NCI-H2107 treated with DMSO at 0.1 percent for 48 hours (cell line): ENCODE measurements at regions not wholly inside any gene's neighbourhood (a gene's known extent, or its start where the extent isn't known, plus 50 kb on each side); places are given as distances from the start of the nearest gene placed in this dataset.

ENCODE experiments used
- DNase-seq: peaks from one replicate; lab custom pipeline; 2025; ENCODE audit not compliant: unreplicated experiment; lab: John Stamatoyannopoulos, UW

DNA sequence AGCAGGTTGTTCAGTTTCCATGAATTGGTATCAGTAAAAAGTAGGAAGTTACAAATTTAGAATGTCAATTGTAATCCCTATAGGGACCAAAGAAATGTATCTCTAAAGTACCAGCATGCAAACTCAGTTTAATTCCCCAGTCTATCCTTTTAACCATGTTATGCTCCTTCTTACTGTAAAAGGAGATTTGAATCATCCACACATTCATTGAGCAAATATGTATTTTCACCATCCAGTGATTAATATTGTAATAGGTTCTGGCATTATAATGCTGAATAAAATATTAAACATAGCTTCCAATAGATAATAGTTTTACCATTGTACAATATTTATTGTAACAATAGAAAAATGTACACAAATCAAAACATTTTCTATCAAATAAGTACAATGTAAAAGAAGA lies 228.2 kb upstream of the SEMA3A start:
- no peak for DNase-seq

DNA sequence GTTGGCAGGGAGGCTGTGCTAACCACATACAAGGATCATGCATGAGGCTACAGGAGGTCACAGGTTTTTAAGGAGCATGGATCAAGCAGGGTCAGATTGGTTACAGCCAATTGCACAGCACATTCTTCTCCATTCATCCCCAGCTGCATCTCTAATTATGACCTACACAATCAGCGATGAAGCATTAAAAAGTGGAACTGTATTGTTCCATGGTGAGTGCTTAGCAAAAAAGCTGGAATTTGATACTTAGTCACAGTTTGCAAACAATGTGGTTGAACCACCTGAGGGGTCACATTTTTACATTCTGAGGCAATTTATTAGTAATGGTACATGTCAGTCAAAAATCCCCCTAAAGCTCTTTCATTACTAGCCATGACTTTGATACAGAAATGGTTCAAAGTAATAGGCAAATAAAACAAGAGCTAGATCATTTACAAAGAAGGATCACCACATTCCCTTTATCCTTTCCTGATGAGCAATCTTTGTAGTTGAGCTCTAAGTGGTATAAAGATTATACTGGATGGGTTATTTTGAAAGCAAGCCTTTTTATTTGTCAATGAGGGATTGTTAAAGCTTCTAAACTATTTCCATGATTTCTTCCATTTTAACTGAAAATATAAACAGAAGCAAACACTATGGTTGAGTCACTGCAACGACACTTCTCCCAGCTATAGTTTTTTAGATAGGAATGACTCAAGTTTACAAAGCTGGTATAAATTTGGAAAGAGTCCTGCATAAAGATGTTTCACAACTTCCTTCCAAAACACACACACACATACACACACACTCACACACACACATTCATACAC lies 217.8 kb upstream of the SEMA3A start:
- DNase-seq = peak; percentile 79

DNA sequence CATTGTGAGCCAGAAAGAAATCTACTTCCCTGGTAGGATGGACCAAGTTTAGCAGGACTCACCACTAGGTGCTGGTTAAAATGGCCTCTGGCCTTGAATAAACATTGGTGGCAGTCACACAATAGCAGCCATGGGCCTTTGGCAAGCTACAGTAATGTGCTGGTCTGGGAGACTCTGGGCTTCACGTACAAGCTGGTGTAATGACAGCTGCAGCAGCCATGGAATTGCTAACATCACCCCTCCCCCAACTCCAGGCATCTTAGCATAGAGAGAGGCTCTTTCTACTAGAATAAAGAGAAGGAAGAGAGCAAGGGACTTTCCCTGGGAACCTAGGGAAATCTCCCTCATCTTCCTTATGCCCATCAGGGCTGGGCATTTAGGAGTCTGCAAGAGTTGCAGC lies 205.1 kb upstream of the SEMA3A start:
- no peak for DNase-seq

DNA sequence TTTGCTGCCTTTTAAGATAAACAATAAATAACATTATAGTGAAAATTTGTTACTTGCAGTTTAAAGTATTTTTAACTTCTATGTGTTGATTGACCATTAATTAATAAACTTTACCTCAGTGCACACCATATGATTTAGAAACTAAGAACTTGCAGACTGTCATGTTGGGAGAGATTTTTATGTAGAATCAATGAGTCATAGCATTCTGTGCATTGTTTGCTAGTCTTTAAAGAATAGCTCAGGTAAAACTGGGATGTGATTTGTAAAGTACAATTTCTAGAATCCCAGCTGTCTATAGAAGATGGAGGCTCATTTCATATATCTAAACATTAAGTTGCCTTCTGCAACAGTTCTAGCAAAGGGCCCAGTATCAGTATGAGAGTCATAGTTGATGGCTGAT lies 199.6 kb upstream of the SEMA3A start:
- no peak for DNase-seq

DNA sequence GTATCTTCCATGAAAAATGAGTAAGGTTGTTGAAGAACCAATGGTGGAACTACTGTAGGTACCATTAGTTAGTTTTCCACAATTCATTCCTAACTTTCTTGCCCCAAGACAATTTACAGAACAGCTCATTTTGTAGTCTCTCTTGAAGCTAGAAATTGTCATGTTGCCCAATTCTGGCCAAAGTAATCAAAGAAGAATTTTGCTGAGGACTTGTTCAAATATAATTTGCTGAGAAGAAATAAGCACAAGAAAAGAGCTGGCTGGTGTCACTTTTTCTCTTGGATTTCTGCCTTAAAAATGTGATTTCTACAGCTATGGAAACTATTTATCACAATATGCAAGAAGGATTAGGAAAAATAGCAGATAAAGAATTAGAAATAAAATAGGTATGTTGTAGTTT lies 199.2 kb upstream of the SEMA3A start:
- no peak for DNase-seq

DNA sequence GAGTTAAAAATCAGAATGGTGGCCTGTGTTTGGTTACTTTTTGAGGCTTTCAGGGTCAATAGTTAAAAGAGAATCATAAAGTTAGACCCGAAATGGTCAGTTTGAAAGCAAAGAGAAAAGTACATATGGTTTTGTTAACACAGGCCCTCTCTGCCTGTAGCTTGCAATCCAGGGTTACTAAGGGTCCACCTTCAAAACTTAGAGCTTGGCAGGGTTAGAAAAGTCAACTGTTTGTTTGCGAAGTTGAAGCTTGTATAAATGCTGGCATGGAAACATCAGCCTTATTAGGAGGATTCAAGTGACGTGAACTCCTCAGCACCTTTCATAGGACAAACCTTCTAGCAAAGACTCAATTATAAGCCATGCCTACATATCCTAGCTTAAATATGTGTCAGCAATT lies 196.3 kb upstream of the SEMA3A start:
- no peak for DNase-seq

DNA sequence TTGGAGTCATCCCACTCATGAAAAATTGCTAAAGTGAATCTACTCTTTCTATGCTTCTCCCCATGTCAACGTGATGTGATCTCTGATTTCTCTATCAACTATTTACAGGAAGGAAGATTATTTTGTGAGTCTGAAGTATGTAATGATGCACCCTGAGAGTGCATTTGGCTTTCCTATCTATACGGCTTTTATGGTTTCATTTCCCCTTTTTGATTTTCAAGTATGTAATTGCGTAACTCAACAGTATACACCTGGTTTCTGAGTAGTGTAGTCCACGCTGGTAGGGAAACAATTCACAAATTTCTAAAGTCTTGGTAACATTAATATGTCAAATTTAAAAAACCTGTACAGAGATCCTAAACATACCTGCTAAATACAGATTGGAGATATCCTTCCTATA lies 194.7 kb upstream of the SEMA3A start:
- peak; percentile 48 for DNase-seq

DNA sequence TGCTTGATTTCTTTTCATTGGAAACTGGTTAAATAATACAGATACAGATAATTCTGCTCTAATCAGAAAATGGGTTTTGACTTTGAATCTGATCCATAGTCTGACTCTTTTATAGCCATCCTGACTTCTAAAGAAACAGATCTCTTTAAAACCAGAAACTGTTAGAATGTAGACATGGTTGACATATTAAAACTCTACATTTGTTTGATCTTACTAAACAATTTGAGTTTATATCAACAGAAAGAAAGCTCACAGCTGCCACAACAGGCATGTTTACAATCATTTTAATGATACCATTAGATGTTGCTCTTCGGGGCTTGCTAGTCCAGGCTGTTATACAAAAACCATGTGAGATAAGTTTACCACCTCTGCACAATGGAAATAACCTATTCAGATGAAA lies 193.0 kb upstream of the SEMA3A start:
- DNase-seq = no peak

DNA sequence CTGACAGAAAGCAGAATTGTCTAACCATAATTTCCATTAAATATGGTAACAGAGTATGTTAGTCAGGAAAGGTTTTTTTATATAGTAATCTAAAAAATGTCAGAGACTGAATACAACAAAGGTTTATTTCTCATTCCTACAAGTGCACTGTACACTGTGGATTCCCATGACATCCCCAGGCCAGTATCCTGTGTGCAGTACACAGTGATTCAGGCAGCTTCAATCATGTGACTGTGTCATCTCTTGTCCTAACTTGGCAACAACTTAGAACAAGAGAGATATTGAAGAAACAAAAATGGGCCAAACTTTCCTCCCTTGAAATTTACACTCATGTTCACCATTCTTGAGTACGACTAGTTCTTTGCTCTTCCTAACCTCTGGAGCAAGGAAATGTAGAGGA lies 189.8 kb upstream of the SEMA3A start:
- DNase-seq = no peak

DNA sequence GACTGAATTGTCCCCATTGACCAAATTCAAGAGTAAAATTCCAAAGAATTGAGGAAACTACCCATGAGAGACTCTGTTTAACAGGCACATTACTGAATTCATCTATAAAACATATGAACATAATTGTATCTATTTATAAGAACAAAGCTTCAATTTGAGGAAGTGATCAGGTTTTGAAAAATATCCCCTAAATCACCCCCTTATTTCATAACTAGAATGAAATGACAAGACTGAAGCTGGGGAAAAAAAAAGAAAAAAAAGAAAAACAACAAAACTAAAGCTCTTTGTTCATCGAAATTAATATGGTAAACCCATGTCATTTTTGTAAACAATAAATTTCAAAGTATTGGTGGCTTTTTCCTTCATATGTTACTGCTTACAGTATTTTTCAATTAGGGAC lies 184.9 kb upstream of the SEMA3A start:
- DNase-seq = no peak

DNA sequence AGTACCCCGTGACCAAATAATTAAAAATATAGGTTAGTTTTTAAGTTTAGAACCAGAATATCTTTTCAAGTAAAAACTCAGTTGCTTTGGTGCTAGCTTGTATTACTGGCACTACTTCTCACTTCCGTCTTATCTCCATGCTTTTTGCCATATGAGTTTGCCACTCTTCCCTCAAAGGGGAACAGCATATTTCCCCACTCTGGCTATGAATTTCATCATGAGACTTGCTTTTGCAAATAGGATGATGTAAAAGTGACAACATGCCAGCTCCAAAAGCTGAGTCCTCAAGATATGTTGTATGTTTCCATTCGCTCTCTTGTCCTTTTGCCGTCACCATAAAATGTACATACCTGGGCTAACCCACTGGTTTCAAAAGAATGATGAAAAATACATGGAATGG lies 178.1 kb upstream of the SEMA3A start:
- DNase-seq = no peak

DNA sequence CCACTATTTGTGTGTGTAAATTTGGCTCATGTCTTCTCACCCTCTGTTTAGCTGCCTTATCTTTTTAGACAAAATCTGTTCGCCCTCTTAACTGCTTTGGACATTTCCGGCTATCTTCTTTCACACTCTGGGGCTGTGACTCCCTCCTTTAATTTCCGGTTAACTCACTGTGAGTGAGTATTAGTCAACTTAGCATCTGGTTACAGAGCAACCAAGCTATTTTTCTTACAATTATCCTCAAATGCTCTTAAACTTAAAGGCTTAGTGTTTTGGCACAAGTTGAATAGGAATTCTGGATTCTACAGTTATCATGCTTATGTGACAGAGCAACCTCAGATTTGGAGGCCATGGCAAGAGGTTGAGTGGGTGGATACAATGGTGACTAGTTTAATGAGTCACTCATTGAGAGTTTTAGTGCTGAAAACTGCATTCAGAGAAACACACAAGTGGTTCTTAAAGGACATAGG lies 177.6 kb upstream of the SEMA3A start:
- DNase-seq = no peak

DNA sequence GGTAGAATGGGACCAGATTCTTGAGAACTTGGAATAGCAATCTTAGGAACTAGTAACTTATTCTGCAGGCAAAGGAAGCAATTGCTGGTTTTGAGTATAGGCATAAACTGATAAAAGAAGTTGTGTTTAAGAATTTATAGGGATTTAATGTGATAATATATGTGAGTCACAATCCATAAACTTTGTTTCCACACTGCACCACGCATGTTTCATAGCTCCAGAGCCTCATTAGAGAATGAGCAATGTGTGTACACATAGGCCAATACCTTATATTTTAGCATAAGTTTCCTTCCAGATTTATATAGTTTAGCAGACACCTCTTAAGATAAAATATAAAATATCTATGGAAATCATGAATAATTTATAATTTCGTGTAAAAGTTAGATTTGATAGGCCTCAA lies 175.5 kb upstream of the SEMA3A start:
- no peak for DNase-seq

DNA sequence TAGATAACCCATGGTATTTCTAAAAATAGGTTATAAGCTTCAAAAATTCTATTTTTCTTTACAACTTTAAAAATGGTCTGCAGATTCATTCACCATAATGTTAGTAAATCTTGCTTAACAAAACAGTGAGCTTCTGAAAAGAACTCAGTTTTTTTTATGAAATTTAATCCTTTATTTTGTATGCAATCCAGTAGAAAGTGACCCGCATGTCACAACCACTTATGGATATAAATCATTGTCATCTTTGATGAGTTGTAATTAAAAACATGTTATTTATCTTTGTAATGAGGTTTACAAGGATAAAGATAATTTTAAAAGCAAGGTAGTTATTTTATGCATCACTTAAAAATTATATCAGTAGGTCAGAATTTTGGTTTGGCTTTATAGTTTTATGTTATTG lies 173.5 kb upstream of the SEMA3A start:
- no peak for DNase-seq

DNA sequence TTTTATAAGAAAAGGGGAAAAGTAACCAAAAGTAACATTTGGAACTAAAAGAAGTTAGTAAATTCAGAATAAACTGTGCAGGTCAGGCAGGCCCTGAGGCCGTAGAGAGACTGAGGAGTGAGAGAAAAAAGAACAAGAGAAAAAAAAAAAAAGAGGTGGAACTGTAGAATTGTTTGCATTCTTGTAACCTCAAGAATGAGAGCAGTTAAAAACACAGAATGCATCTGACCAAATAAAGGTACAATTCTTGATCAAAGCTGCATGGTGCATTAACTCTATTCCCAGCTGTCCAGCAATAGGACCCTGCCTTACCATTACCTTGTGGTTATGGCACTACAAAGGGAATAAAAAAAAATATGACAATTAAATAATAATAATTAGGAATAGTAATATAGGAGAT lies 170.1 kb upstream of the SEMA3A start:
- DNase-seq = no peak

DNA sequence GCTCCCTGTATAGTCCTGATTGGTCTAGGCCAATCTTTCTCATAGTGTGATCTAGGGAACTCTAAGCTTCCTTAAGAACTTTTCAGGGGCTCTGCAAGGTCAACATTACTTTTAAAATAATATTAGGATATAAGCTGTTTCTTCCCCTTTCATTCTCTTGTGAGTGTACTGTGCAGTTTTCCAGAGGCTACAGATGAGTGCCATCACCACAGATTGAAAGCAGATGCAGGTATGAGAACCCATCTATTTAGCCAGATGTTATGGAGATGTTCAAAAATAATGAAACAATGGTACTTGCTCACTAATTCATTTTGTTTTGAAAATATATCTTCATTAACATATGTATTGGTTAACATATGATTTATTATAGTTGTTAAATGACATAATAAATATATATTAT lies 169.2 kb upstream of the SEMA3A start:
- no peak for DNase-seq

DNA sequence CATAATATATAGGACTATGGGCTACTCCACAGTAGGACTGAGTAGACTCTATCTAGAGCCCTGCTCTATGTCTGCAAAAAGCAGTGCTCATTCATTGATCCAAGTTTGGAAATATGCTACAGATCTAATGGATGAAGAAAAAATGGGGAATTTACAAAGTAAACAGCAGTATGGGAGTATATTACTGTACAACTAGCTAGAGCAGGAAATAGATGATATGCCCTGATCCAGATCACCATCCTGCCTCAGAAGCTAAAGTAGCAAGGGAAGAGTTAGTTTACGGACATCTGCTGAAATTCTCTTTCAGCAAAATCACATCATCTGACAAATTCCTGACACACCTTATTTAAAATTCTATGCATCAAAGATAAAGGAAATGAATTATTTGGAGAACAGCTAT lies 168.2 kb upstream of the SEMA3A start:
- DNase-seq = no peak

DNA sequence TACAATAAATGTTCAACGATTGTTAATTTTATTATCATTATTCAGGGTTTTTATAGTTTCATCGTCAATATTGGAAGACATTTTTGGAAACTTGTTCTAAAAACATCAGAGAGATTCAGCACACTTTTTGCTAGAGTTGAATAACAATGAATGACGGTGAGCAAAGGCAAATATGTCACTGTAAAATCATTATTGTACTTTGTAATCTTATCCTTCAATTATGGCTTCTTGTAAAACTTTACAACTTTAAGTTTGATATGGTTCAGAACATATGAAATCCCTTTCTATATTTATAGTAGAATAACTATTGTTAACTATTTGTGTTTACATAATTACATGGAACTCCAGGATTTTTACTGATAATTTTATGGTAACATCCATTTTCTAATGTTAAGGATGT lies 167.8 kb upstream of the SEMA3A start:
- DNase-seq = no peak

DNA sequence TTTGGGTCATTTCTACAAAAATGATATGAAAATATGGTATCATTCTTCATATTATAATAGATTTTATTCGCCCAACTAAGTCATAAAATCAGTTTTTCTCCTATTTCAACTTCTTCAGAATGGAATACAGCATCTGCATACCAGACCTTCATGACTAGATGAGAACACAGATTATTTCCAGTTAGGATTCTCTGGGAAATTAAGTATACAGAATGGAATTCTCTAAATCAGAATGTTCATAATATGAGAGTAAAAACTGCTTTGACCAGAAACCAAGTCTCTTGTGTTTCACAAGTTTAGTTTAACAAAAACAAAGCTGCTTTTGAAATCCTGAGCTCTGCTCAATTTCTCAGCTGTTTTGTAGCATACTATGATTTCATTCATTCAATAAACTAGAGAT lies 160.3 kb upstream of the SEMA3A start:
- no peak for DNase-seq

DNA sequence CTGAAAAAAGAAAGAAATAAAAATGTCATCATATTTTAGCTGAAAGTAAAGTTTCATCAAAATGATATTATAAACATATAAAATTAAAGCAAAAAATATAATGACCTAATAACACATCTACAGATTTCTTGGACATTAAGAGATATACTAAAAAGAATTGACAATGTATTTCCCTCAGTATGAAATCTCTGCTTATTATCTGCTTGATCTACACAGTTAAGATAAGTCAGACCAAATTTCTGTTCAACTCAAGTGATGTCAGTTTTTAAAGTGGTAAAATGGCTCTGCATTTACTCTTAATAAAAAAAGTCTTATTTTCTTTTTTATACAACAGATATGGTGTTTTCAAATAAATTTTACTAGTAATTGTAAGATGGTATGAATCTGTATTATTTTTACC lies 159.4 kb upstream of the SEMA3A start:
- no peak for DNase-seq

DNA sequence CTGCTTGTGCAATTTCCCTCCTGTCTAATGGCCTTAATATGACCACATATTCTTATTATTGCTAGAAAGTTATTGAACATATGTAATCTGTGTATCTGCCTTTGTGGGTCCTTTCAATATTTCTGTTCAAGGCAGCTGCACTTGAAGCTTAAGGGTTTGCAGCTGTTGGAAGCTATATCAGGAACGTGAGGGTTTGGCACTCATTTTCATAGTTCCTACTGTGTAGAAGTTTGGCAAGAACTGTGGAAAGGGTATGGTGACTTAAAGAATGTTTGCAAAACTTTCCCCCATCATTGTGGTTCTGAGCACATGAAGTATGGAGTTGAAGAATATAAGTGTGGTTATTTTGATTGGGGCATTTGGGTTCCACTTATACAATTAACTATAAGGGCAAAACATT lies 144.7 kb upstream of the SEMA3A start:
- DNase-seq = no peak

DNA sequence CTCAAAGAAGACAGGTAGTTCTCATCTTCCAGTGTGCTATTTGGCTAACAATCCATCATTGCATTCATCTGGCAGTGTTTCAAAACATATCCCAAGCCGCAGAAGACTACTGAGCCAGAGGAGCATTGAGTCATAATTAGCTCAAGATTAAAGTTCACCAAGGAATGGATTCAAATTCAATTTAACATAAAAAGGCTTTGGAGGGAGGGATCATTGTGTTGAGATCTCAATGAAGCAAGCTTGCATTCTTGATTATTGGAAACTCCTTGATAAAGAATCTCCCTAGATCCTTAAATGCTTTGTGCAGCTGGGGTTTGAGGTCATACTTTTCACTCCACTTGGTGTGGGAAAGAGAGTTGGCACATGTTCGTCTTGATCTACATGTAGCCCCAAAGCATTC lies 142.8 kb upstream of the SEMA3A start:
- DNase-seq = no peak

DNA sequence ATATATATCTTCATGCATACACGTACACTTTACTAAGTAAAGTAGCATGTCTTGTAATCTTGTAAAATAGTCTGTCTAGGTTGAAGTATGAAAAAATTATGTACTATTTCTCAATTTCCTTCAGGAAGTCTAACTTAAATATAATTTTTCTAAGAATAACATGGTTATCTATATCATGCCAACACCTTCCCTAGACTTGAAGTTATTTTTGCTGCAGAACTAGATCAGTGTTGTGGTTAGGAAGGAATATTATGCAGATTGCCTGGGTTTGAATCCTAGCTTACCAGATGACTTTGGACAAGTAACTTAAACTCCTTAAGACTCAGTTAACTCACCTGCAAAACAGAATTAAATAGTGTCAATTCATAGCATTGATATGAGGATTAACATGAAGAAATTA lies 142.2 kb upstream of the SEMA3A start:
- no peak for DNase-seq
